GM12878 (cell line): ENCODE measurements at regions not wholly inside any gene's neighbourhood (a gene's known extent, or its start where the extent isn't known, plus 50 kb on each side); places are given as distances from the start of the nearest gene placed in this dataset.

ENCODE experiments used
- ATAC-seq: fragments of 200-7000 bp; cut with Tn5 transposase; 3 replicates; pipeline ENCODE4 v1.9.1; 2020; ENCODE audit warnings: mild to moderate bottlenecking, moderate library complexity
- BruUV-seq: library from RNA; stranded (reverse); fragments of 400-500 nt; replicated peaks from 2 replicates; lab custom pipeline; 2021; lab: Mats Ljungman, UMichigan
- CTCF ChIA-PET: fragments of 300-600 bp; sonication (Branson Sonifier 250); formaldehyde crosslinking; extraction: SDS; loops from one replicate; lab custom pipeline; 2021; ENCODE audit warnings: inconsistent platforms; lab: Yijun Ruan, JAX
- POLR2A ChIA-PET: fragments of 350-600 bp; formaldehyde crosslinking; extraction: SDS; loops from one replicate; lab custom pipeline; 2021; ENCODE audit warnings: inconsistent platforms; lab: Charles Lee
- RAD21 ChIA-PET: fragments of 300-600 bp; sonication (Branson Sonifier 250); formaldehyde crosslinking; loops from one replicate; lab custom pipeline; 2023; ENCODE audit warnings: antibody characterized with exemption; ENCODE audit not compliant: unreplicated experiment; lab: Charles Lee
- SMC1A ChIA-PET: fragments of 300-600 bp; sonication (Branson Sonifier 250); formaldehyde crosslinking; loops from one replicate; lab custom pipeline; 2023; ENCODE audit not compliant: unreplicated experiment, uncharacterized antibody; lab: Charles Lee
- DNase-seq: peaks from one replicate; pipeline ENCODE4 v3.0.0-alpha.2; 2011; ENCODE audit warnings: low read depth, low spot score
- FAIRE-seq: peaks from 3 replicates; lab custom pipeline; 2011; peaks lifted over from hg19 to GRCh38; lab: Jason Lieb, UNC
- H2AFZ ChIP-seq: 2 replicates; pipeline ENCODE4 v1.6.0; 2011; ENCODE audit warnings: low read depth, low read length, control low read depth; ENCODE audit not compliant: control insufficient read depth
- H3K27ac ChIP-seq: 2 replicates; pipeline ENCODE4 v1.5.1; 2011; ENCODE audit warnings: control low read depth; ENCODE audit not compliant: control insufficient read depth, insufficient read depth
- H3K27me3 ChIP-seq, 2 experiments: replicated peaks in 1 of 2; 2 replicates each; pipeline versions ENCODE4 v1.6.0 to v1.6.1; 2011; ENCODE audit warnings: low read length in 1 of 2; ENCODE audit not compliant: control insufficient read depth in 2 of 2, insufficient read depth in 2 of 2
- H3K36me3 ChIP-seq, 2 experiments: 2 replicates each; pipeline ENCODE4 v1.5.1; 2011; ENCODE audit warnings: low read length in 1 of 2; ENCODE audit not compliant: control insufficient read depth in 2 of 2, insufficient read depth in 2 of 2
- H3K4me1 ChIP-seq: 2 replicates; pipeline ENCODE4 v1.6.1; 2011; ENCODE audit warnings: mild to moderate bottlenecking, low read length, moderate library complexity, mixed read lengths; ENCODE audit not compliant: control insufficient read depth, insufficient read depth
- H3K4me2 ChIP-seq: 2 replicates; pipeline ENCODE4 v1.6.0; 2011; ENCODE audit warnings: control low read depth; ENCODE audit not compliant: control insufficient read depth, insufficient read depth
- H3K4me3 ChIP-seq: fragments of 200-600 bp; sonication (generic); 2 replicates; pipeline ENCODE4 v1.5.1; 2016
- H3K79me2 ChIP-seq: 2 replicates; pipeline ENCODE4 v1.6.0; 2011; ENCODE audit warnings: low read length; ENCODE audit not compliant: control insufficient read depth, insufficient read depth
- H3K9ac ChIP-seq: 2 replicates; pipeline ENCODE4 v1.8.0; 2011; ENCODE audit warnings: low read length, control low read depth, mixed read lengths; ENCODE audit not compliant: control insufficient read depth, insufficient read depth
- H3K9me3 ChIP-seq: replicated peaks from 3 replicates; pipeline ENCODE4 v1.5.1; 2011; ENCODE audit warnings: mild to moderate bottlenecking, low read length; ENCODE audit not compliant: control insufficient read depth, insufficient read depth
- H4K20me1 ChIP-seq: 2 replicates; pipeline ENCODE4 v1.6.0; 2011; ENCODE audit not compliant: control insufficient read depth, insufficient read depth
- ASH2L ChIP-seq: fragments of 300-600, 200-600 bp; sonication (generic); IDR thresholded peaks from 2 replicates; pipeline ENCODE4 v1.6.1; 2017; ENCODE audit warnings: low read depth, mild to moderate bottlenecking, borderline replicate concordance
- CREB1 ChIP-seq: IDR thresholded peaks from 2 replicates; pipeline ENCODE4 v1.6.1; 2012; ENCODE audit warnings: low read depth, mild to moderate bottlenecking, inconsistent platforms
- EGR1 ChIP-seq, 2 experiments: IDR thresholded peaks; 1 replicate in 1 of 2; 2 replicates in 1 of 2; pipeline ENCODE4 v1.6.1; 2011 to 2012; ENCODE audit warnings: low read depth in 2 of 2, low read length in 2 of 2, borderline replicate concordance in 1 of 2, mild to moderate bottlenecking in 1 of 2, moderate library complexity in 1 of 2
- HDGF ChIP-seq: fragments of 450-650 bp; IDR thresholded peaks from 2 replicates; pipeline ENCODE4 v1.6.1; 2016; ENCODE audit warnings: antibody characterized with exemption
- JUNB ChIP-seq: IDR thresholded peaks from 2 replicates; pipeline ENCODE4 v1.6.1; 2016; ENCODE audit warnings: antibody characterized with exemption, mild to moderate bottlenecking
- MYB ChIP-seq: fragments of 150-350 bp; IDR thresholded peaks from 2 replicates; pipeline ENCODE4 v1.6.1; 2014; ENCODE audit warnings: mild to moderate bottlenecking, low read depth, low read length, borderline replicate concordance
- NBN ChIP-seq: fragments of 450-650 bp; IDR thresholded peaks from 2 replicates; pipeline ENCODE4 v1.6.1; 2016
- NR2C1 ChIP-seq: fragments of 450-650 bp; IDR thresholded peaks from 2 replicates; pipeline ENCODE4 v1.6.1; 2017; ENCODE audit warnings: antibody characterized with exemption, mild to moderate bottlenecking, moderate library complexity
- NRF1 ChIP-seq: conservative IDR thresholded peaks from 2 replicates; pipeline ENCODE4 v1.6.1; 2011; ENCODE audit warnings: mild to moderate bottlenecking, low read depth, low read length, improper control_type of control experiment
- RFX5 ChIP-seq: IDR thresholded peaks from 2 replicates; pipeline ENCODE4 v1.6.1; 2011; ENCODE audit warnings: low read depth, low read length, improper control_type of control experiment
- SP1 ChIP-seq: IDR thresholded peaks from one replicate; pipeline ENCODE4 v1.6.1; 2011; ENCODE audit warnings: low read depth, low read length
- TBL1XR1 ChIP-seq: IDR thresholded peaks from 2 replicates; pipeline ENCODE4 v1.6.1; 2012; ENCODE audit warnings: low read depth, low read length, improper control_type of control experiment
- WGBS: methylation state at CpG from one replicate; pipeline ENCODE4 v1.1.6; 2016; ENCODE audit warnings: low lambda C conversion rate; ENCODE audit not compliant: insufficient replicate concordance, insufficient coverage; ENCODE audit errors: missing lambda C conversion rate; 5-methylcytosine and 5-hydroxymethylcytosine counted together
- in situ Hi-C: fragments of 300-500 bp; cut with MboI; formaldehyde crosslinking; loops from 9 replicates; pipeline ENCODE4 v1.14.3; 2018; ENCODE audit warnings: mixed read lengths
- intact Hi-C: fragments of 100-400 bp; cut with micrococcal nuclease; formaldehyde crosslinking; loops from one replicate; pipeline ENCODE4 v1.14.2; 2022; ENCODE audit not compliant: unreplicated experiment
- TF ChIP-seq, protein P1 (sequence below): fragments of 450-650 bp; IDR thresholded peaks from 2 replicates; pipeline ENCODE4 v1.6.1; 2017; ENCODE audit warnings: antibody characterized with exemption, mild to moderate bottlenecking, moderate library complexity
- TF ChIP-seq, protein P2 (sequence below): IDR thresholded peaks from 2 replicates; pipeline ENCODE4 v1.6.1; 2012; ENCODE audit warnings: low read length, inconsistent platforms
- TF ChIP-seq, protein P3 (sequence below): fragments of 150-350 bp; IDR thresholded peaks from 2 replicates; pipeline ENCODE4 v1.6.1; 2016; ENCODE audit warnings: low read depth, low read length
- TF ChIP-seq, protein P4 (sequence below): fragments of 450-650 bp; IDR thresholded peaks from 2 replicates; pipeline ENCODE4 v1.6.1; 2017; ENCODE audit warnings: mild to moderate bottlenecking

DNA sequence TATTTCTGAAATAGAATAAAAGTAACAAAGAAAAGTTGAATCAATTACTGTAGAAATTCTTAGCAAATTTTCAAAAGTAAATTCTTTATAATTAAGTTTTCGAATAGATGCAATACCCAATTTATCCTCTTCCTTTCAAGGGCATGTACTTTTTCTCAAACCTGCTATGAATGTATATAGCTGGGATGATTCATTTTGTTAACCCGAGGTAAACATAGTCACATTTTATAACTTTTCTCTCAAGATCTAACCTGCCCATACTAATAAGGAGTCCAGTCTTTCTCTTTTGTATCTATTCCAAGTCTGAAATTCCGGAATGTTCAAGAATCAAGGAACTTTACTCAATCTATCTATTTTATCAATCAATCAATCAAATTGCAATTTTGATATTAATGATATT is 1072.9 kb downstream of the REEP3 start (continued):
- no peak for TF ChIP-seq TBL1XR1
- no peak for TF ChIP-seq NRF1
- TF ChIP-seq, all 136 proteins: peak for 0

DNA sequence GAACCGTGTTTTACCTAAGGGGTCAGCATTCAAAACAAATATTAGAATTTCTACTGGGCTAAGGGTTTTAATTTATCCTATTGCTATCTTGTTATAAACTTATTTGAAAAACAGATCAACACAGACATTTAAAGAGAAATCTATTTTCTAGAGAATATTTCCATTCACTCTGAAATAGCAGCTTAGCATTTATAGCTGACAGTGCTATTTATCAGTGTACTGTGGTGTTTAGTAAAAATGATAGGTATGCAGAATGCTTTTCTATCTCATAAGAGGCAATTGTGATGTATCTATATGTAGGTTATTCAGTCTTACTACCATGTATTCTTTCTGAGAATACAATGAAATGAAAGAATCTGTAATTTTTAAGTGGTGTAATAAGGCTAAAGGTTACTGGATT is 1077.4 kb downstream of the REEP3 start:
- ChIA-PET RAD21 (no interaction called here), POLR2A (no interaction called here), CTCF (no interaction called here), SMC1A (interaction anchor here (0.9 kb wide), 1 partner anchor 29 kb away, joined by 3 read pairs; no protein-coding TSS in a partner anchor)
- DNase-seq (no peak), FAIRE-seq (no peak), ATAC-seq (no peak)
- Histone ChIP-seq H3K27me3 (no peaks in the 10 kb centered on the region), H3K79me2 (no peaks in the 10 kb centered on the region), H4K20me1 (no peaks in the 10 kb centered on the region), H3K4me3 (no peak overlapping the region), H3K4me1 (no peaks in the 10 kb centered on the region), H3K27ac (no peak overlapping the region), H3K9me3 (no peaks in the 10 kb centered on the region), H3K36me3 (no peaks in the 10 kb centered on the region), H3K9ac (no peak overlapping the region), H2AFZ (no peak overlapping the region), H3K4me2 (no peak overlapping the region)
- BruUV-seq = no TSS peak
- intact Hi-C loops = no loop called here
- in situ Hi-C loops = no loop called here
- 10% methylated on average over 1 of the region's 1 CpG for WGBS
- TF ChIP-seq, protein P1, sequence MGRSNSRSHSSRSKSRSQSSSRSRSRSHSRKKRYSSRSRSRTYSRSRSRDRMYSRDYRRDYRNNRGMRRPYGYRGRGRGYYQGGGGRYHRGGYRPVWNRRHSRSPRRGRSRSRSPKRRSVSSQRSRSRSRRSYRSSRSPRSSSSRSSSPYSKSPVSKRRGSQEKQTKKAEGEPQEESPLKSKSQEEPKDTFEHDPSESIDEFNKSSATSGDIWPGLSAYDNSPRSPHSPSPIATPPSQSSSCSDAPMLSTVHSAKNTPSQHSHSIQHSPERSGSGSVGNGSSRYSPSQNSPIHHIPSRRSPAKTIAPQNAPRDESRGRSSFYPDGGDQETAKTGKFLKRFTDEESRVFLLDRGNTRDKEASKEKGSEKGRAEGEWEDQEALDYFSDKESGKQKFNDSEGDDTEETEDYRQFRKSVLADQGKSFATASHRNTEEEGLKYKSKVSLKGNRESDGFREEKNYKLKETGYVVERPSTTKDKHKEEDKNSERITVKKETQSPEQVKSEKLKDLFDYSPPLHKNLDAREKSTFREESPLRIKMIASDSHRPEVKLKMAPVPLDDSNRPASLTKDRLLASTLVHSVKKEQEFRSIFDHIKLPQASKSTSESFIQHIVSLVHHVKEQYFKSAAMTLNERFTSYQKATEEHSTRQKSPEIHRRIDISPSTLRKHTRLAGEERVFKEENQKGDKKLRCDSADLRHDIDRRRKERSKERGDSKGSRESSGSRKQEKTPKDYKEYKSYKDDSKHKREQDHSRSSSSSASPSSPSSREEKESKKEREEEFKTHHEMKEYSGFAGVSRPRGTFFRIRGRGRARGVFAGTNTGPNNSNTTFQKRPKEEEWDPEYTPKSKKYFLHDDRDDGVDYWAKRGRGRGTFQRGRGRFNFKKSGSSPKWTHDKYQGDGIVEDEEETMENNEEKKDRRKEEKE = no peak
- TF ChIP-seq JUNB = no peak
- TF ChIP-seq MYB = no peak
- TF ChIP-seq CREB1 = no peak
- no peak for TF ChIP-seq NBN
- TF ChIP-seq, protein P2, sequence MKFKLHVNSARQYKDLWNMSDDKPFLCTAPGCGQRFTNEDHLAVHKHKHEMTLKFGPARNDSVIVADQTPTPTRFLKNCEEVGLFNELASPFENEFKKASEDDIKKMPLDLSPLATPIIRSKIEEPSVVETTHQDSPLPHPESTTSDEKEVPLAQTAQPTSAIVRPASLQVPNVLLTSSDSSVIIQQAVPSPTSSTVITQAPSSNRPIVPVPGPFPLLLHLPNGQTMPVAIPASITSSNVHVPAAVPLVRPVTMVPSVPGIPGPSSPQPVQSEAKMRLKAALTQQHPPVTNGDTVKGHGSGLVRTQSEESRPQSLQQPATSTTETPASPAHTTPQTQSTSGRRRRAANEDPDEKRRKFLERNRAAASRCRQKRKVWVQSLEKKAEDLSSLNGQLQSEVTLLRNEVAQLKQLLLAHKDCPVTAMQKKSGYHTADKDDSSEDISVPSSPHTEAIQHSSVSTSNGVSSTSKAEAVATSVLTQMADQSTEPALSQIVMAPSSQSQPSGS = no peak
- no peak for TF ChIP-seq NR2C1
- TF ChIP-seq SP1 = no peak
- TF ChIP-seq, protein P3, sequence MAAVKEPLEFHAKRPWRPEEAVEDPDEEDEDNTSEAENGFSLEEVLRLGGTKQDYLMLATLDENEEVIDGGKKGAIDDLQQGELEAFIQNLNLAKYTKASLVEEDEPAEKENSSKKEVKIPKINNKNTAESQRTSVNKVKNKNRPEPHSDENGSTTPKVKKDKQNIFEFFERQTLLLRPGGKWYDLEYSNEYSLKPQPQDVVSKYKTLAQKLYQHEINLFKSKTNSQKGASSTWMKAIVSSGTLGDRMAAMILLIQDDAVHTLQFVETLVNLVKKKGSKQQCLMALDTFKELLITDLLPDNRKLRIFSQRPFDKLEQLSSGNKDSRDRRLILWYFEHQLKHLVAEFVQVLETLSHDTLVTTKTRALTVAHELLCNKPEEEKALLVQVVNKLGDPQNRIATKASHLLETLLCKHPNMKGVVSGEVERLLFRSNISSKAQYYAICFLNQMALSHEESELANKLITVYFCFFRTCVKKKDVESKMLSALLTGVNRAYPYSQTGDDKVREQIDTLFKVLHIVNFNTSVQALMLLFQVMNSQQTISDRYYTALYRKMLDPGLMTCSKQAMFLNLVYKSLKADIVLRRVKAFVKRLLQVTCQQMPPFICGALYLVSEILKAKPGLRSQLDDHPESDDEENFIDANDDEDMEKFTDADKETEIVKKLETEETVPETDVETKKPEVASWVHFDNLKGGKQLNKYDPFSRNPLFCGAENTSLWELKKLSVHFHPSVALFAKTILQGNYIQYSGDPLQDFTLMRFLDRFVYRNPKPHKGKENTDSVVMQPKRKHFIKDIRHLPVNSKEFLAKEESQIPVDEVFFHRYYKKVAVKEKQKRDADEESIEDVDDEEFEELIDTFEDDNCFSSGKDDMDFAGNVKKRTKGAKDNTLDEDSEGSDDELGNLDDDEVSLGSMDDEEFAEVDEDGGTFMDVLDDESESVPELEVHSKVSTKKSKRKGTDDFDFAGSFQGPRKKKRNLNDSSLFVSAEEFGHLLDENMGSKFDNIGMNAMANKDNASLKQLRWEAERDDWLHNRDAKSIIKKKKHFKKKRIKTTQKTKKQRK = no peak
- TF ChIP-seq RFX5 = no peak
- TF ChIP-seq ASH2L = no peak
- TF ChIP-seq EGR1 (IDR thresholded peaks at IDR 0.05; ENCODE audit: borderline replicate concordance in 1 of 2, low read depth in 2 of 2, low read length in 2 of 2) = no peak
- TF ChIP-seq HDGF = no peak
- TF ChIP-seq, protein P4, sequence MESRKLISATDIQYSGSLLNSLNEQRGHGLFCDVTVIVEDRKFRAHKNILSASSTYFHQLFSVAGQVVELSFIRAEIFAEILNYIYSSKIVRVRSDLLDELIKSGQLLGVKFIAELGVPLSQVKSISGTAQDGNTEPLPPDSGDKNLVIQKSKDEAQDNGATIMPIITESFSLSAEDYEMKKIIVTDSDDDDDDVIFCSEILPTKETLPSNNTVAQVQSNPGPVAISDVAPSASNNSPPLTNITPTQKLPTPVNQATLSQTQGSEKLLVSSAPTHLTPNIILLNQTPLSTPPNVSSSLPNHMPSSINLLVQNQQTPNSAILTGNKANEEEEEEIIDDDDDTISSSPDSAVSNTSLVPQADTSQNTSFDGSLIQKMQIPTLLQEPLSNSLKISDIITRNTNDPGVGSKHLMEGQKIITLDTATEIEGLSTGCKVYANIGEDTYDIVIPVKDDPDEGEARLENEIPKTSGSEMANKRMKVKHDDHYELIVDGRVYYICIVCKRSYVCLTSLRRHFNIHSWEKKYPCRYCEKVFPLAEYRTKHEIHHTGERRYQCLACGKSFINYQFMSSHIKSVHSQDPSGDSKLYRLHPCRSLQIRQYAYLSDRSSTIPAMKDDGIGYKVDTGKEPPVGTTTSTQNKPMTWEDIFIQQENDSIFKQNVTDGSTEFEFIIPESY = no peak
